GM21447 (cell line): ENCODE measurements at regions not wholly inside any gene's neighbourhood (a gene's known extent, or its start where the extent isn't known, plus 50 kb on each side); places are given as distances from the start of the nearest gene placed in this dataset.
"Not testable (repeated sequence)": the region's sequence is repeated elsewhere in the genome, so short reads cannot be mapped to it uniquely, and the experiment has no call there.

Source experiments
- ATAC-seq: cut with Tn5 transposase; IDR thresholded peaks from one replicate; pipeline ENCODE4 v1.9.1; 2021; ENCODE audit not compliant: unreplicated experiment

- not testable (repeated sequence) for ATAC-seq
These were observed 59.3 kb downstream of the NUTM2D start for GRCh38 chr10:87416892-87417291.

GRCh38 chr10:87422641-87423040, 65.1 kb downstream of the NUTM2D start:
- not testable (repeated sequence) for ATAC-seq

- not testable (repeated sequence) for ATAC-seq
These were observed 67.3 kb downstream of the NUTM2D start for GRCh38 chr10:87424697-87425373.

GRCh38 chr10:87433836-87434235, 70.9 kb upstream of the MINPP1 start:
- ATAC-seq = not testable (repeated sequence)

- not testable (repeated sequence) for ATAC-seq
These were observed 69.3 kb upstream of the MINPP1 start for GRCh38 chr10:87435295-87435826.

GRCh38 chr10:87436104-87436503, 68.6 kb upstream of the MINPP1 start:
- ATAC-seq = peak; percentile 86

- ATAC-seq = not testable (repeated sequence)
These were observed 67.2 kb upstream of the MINPP1 start for GRCh38 chr10:87437450-87437849.
